CD4-positive, alpha-beta T cell treated with Interleukin-17A for 1 hour (primary cell): ENCODE measurements at regions not wholly inside any gene's neighbourhood (a gene's known extent, or its start where the extent isn't known, plus 50 kb on each side); places are given as distances from the start of the nearest gene placed in this dataset.
"Not testable (repeated sequence)": the region's sequence is repeated elsewhere in the genome, so short reads cannot be mapped to it uniquely, and the experiment has no call there.

Experiments used
- DNase-seq: peaks from one replicate; pipeline ENCODE4 v3.0.0-alpha.2; 2020

DNA sequence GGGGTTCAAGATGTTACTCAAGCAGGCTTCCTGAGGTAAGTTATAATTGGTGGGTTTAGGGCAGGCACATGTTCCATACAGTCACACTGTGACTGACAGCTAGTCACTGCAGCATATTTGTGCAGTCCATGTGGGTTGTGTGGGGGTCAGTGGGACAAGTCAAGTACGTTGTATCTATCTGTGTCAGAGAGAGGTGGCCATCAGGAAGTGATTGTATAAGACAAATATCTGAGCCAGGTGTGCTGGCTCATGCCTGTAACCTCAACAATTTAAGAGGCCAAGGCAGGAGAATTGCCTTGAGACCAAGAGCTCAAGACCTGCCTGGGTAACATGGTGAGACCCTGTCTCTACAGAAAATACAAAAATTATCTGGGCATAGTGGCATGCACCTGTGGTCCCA lies 509.3 kb downstream of the CENPC start:
- DNase-seq: no peak

DNA sequence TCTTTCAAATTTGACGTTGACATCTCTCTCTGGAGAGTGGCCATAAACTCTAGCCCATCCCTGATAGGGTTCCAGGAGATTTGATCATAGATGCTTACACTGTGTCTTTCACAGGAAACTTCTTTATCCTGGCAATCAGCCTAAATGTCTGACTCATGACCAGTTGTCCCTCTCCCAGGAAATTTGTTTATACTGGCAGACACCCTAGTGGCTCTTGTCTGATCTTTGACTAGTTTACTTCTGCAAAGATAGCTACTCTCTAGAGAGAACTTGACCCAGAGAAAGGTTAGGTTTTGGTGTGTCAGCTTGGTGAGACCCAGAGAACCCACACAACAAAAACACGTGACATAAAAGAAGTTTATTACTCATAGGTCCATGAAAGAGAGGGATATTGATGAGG lies 509.8 kb downstream of the CENPC start:
- no peak for DNase-seq

DNA sequence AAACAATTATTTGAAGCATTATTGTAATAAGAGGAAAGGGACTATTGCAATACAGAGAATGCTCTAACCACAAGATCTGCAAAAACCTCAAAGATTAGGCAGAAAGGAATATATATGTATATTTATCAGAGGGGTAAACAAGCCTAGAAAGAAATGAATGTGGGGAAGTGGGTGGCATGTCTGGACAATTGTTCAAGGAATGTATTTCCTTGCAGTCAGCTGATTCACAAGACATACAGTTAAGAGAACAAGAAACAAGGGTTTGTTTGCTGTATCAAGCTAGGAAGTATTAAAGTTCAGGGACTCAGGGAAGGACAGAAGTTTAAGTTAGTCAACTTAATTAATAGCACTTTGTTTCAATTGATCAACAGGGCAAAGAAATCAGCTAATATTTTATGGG lies 514.7 kb downstream of the CENPC start:
- DNase-seq: no peak

DNA sequence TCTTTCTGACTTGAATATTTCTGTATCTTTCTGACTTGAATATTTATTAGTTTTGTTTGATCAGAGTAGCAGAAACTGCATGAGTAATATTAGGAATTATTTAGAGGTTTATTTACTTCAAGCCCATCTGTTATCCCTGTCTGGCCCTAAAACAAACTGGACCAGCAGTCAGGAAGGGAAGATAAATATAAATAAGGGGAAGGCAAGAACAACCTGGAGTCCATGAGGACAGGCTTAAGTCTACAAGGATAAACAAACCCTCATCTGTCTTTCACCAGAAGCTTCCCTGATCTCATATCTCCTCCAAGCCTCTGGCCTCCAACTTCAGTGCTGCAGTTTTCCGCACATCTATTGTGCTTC lies 524.9 kb downstream of the CENPC start:
- no peak for DNase-seq

DNA sequence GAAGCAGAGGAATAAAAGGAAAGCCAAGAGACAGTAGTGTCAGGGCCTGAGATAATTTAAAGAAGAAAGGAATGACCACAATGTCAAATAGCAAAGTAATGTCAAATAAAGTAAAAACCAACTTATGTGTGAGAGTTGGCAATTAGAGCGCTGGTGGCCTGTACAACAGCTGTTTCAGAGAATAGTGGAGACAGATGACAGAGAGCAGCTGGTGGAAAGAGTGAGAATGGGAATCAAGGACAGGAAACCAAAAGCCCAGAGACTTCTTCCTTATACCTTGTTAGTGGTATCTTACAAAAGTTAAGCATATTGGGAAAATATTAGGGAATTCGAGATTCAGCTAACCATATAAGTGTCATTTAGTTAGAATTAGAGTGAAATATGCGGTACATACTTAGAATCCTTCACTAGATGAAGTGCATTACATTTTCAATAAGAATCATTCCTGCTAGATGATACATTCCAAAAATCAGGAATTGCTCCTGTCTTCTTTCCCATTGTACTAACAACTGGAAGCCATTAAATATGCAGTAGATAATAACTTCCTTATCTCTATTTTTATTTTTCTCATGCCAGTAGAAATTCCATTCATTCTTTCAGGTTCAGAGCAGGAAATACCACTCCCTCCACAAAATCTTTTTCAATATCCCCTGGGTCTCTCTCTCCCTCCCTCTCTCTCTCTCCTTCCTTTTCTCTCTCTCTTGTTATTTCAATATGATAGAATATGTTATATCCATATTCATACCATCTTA lies 525.4 kb downstream of the CENPC start:
- no peak for DNase-seq

DNA sequence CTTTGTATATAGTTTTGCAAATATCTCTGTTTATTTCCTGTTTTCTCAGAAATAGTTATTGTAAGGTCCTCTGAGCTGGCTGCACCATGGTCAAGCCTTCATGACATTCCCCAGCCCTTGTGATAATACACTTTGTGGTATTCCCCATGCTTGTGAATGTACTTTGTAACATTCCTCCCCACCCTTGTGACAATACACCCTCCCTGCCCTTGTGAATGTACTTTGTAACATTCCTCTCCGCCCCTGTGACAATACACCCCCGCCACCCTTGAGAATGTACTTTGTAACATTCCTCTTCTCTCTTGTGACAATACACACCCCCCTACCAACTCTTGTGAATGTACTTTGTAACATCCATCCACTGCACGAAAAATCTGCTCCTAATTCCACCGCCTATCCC lies 530.7 kb downstream of the CENPC start:
- no peak for DNase-seq

DNA sequence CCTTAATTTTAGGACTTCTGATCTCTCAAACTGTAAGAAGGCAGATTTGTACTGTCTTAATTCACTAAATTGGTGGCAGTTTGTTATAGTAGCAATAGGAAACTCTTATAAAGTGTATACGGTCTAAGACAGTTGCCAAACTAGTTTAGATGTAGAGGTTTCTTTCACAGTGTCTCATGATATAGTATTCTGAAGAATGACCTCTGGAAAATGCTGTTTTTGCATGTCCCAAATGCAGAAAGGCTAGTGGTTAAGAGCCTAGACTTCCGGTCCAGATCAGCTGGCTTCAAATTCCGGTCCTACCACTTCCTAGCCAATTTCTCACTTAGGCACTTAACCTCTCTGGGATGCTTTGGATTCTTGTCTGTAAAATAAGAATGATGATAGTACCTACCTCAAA lies 538.5 kb downstream of the CENPC start:
- DNase-seq: no peak

DNA sequence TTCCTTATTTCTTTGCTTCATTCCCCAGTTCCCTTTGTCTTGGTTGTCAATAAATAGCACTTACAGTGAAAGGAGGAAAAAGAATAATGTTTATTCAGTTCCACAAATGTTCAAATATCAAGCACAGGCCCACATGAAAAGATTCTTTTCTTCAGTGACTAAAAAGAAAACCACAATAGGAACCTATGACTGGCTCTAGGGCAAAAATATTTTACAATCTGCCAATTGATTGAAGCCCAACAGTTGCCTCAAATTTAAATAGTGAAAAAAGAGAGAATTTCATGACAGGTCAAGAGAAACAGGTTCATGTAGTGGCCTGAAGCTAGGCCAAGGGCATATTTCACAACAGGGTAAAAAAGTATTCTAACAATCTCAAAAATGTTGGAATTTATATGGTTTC lies 553.8 kb downstream of the CENPC start:
- DNase-seq: no peak

DNA sequence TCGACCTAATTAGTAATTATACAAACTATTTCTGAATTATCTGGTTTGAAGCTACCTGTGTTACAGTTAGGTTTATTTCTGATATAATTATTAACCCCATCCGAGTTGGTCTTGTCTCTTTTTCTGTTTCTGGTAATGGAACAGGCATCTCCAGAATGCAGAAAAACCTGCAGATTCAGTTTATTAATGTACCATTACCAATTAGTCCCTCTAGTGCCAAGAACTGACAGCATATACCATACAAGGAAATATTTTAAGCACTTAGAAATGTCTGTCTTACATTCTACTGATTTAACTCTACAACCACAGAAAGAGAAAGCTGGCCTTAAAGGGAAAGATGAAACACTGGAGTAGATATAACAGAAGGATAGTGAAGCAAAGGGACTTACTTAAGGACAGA lies 570.6 kb downstream of the CENPC start:
- no peak for DNase-seq

DNA sequence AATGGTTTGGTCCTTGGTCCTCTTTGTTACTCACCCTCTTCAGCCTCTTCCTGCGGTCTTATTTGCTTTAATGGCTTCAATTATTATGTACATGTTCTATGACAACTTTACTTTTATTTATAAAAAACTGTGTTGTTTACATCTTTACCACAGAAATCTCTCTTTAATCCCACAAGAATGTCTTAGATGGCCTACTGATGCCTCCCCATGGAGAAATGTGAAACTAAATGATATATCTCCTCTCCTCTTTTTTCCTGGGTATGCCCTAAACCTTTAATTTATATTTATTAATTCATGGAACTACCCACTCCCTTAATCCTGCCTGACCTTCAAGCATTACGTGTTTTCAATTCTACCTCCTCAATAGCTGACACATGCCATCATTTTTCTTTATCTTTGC lies 573.2 kb downstream of the CENPC start:
- no peak for DNase-seq

DNA sequence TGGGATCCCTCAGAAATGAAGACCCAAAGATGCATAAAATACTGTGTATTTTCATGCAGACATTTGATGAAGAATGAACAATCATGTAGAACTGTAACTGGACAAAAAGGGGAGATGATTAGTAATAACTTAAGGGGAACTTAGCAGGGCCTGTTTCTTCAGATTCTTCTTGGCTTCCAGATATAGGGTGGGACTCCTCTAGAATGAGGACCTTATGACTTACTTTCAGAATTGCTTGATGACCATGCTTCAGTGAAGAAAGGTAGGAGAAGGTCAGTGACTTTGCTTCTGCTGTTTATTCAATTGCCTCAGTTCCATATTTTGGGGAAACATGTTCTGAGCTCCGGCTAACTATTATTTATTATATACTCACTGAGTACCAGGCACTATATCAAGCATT lies 580.8 kb downstream of the CENPC start:
- DNase-seq: no peak

DNA sequence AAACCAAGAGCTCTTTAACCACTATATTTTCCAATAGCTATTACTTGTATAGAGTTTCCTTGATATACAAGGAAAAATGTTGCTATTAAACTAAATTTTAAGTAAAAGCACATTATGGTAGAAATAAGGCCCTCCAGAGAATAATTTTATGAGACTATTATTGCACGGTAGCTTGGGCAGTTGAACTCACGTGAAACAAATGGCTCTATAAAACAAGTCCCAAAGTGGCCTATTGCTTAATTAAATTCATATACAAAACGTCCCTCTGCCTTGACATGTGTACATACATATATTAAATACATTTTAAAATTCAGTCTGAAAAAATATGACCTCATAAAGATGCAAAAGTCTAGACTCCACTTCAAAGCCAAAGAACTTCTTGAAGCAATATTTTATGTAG lies 582.2 kb downstream of the CENPC start:
- no peak for DNase-seq

DNA sequence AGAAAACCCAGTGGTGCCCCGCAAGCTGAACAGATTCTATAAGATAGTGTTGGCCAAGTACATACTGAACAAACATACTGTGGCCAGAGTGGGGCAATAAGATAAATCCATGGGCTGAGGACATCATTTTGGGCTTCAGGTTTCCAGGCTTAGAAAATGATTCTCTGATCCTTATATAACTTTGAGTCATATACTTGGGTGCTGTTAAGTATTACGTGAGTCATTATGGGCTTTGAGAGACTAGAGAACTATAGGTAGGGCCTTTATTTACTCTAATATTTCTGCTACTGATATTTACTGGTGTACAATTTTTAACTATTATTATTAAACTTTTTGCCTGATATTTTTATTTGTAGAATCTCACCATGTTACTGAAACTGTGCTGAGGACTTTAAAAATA lies 586.1 kb downstream of the CENPC start:
- DNase-seq: no peak

DNA sequence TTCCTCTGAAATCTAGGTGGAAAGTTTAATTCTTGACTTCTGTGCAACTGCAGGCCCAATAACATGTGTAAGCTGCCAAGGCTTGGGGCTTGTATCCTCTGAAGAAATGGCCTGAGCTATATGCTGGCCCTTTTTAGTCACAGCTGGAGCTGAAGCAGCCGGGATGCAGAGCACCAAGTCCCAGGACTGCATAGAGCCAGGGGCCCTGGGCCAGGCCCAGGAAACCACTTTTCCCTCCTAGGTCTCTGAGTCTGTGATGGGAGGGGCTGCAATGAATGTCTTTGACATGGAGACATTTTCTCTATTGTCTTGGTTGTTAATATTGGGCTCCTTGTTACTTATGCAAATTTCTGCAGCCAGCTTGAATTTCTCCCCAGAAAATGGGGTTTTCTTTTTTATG lies 588.5 kb downstream of the CENPC start:
- DNase-seq: no peak

DNA sequence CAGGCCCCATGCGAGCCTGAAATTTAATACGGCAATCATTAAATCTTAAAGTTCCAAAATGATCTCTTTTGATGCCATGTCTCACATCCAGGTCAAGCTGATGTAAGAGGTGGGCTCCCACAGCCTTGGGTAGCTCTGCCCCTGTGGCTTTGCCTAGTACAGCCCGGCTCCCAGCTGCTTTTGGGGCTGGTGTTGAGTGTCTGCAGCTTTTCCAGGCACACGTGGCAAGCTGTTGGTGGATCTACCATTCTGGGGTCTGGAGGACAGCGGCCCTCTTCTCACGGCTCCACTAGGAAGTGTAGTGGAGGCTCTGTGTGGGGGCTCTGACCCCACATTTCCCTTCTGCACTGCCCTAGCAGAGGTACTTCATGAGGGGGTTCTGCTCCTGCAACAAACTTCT lies 588.9 kb downstream of the CENPC start:
- DNase-seq: no peak

DNA sequence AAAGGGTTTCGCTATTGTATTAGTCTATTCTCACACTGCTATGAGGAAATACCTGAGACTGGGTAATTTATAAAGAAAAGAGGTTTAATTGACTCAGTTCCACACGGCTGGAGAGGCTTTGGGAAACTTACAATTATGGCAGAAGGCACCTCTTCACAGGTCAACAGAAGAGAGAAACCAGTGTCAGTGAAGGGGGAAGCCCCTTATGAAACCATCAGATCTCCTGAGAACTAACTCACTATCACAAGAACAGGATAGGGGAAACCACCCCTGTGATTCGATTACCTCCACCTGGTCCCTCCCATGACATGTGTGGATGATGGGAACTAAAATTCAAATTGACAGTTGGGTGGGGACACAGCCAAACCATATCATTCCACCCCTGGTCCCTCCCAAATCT lies 589.5 kb downstream of the CENPC start:
- DNase-seq: no peak

DNA sequence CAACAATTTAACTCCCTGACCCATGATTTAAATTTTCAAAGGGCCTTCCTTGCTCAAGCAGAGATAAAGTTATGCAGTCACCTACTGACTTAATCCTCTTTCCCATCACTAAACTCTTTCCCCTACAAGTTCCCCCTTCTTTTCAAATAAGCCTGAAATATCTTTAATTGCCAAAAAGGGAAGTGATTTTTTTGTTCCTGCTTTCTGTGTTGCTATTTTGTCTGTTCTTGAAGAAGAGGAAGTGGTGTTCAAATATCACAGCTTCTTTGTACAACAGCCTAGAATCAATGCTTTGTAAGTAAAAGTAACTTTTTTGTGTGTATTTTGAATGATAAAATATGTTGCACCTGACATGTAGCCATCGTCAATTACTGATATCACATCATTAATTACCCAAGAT lies 595.9 kb downstream of the CENPC start:
- DNase-seq: no peak

DNA sequence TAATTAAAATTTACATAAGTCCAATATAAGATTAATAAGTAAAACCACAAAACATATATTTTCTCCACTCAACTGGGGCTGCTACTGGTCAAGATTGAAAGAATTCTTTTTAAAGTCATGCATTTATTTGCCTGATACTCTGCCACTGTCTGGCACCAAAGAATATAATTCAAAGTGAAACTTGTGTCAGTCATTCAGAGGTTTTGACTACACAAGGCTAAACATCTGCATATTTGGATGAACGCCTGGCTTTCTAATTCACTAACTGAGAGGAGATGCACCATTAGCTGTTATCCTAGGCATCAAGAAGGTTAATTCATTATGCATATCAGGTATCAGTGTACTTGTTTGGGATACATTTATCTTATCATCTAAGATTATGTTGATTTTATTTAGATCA lies 598.5 kb downstream of the CENPC start:
- DNase-seq: no peak

DNA sequence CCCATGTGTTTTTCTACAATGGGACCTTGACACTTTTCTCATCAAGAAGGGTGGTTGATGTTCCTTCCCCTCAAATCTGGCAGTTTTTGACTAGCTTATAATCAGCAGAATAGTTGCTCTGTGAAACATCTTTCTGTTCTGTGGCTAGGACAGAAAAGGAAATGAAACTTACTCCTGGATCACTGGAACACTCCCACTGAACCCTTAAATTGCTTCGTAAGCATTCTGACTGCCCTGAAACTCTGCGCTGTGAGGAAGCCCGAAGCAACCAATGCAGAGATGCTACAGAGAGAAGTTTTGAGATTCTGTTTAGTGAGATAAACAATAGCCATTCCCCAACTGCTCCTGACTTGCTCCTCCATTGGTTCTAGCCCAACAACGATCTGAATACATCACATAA lies 602.2 kb downstream of the CENPC start:
- no peak for DNase-seq

DNA sequence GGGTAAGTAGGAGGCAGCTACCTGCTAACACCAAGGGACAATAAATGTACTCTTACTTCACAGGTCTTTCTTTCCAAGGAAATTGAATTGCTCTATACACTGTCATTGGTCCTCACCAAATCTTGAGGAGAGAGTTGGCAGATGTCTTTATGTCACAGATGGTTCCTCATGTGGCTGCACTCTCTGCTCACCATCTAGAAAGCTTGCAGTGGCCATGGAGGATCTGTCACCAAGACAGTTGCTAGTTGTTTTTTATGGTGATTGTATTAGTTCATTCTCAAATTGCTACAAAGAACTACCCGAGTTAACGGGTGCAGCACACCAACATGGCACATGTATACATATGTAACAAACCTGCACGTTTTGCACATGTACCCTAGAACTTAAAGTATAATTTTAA lies 613.3 kb downstream of the CENPC start:
- not testable (repeated sequence) for DNase-seq

DNA sequence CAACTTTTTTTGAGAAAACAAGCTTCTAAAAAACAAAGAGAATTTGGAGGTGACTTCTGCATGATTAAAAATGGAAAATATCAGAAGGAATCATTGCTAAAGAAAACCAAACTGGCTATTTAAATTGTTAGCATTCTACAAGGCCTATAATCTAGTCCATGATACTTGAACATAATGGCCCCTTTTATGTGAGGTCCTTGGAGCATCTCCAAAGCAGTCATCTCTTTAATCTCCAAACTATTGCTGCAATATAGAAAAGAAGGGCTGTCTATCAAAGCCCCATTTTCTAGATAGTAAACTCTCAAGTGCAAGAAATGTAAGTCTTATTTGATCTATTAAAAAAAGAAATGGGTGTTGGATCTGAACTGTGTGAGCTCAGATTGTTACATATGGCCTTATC lies 615.1 kb downstream of the CENPC start:
- no peak for DNase-seq

DNA sequence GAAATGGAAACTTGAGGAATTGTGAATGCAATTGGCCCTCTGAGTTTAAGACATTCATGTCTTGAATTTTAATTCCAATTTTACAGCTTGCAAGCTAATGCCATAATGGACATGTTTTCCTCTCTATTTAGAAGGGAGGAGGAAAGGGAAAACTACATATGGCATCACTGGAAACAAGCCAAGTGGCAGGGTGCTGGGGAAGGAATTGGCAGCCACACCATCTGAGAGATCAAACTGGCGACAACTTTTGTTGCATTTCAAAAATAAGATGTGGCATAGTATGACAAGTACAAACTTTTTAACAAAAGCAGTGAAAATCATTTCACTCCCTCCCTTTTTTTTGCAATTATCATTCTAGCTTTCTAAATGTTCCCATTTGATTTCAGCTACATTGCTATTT lies 615.6 kb downstream of the CENPC start:
- DNase-seq: no peak

DNA sequence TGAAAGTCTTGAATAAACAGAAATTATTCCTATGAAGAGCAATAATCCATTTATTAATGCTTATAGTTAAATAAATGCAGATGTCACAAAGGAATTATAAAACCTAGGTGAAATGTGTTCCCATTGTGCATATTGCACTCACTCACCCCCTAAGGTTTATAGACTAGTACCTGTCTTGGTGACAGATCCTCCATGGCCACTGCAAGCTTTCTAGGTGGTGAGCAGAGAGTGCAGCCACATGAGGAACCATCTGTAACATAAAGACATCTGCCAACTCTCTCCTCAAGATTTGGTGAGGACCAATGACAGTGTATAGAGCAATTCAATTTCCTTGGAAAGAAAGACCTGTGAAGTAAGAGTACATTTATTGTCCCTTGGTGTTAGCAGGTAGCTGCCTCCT lies 616.4 kb downstream of the CENPC start:
- not testable (repeated sequence) for DNase-seq

DNA sequence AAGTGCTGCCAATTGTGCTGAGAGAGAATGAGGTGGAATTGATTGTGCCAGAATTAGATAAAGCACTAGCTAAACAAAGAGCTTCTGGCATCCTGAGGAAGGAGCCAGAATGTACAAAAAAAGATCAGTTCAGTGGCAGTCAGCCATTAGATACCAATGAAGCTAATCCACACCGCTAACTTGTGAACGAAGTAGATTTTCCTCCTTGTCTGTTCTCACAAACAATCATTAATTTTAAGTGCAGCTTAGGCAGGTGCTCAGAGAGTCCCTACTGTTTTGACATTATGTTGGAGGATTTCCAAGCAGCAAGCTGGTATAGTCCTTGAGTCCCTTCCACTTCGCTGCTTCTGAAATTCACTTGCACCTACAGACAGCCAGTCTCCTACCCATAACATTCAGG lies 617.4 kb downstream of the CENPC start:
- no peak for DNase-seq

DNA sequence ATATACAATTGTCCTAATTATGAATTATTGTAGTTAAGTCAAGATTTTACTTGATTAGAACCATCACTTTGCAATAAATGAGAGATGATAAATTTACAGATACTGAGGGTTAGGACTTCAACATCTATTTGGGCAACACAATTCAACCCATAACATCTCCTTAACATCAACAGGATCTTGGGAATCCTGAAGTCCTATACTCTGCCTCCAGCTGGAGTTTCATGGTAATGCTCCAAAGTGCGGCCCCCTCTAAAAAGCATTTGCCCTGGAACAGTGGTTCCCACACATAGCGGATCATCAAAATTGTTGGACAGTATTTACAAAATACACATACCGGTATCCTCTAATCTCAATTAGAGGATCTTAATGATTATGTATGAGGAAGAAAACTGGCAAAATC lies 618.6 kb downstream of the CENPC start:
- no peak for DNase-seq
